HG02943 (cell line): ENCODE measurements at regions not wholly inside any gene's neighbourhood (a gene's known extent, or its start where the extent isn't known, plus 50 kb on each side); places are given as distances from the start of the nearest gene placed in this dataset.

Source experiments
- ATAC-seq: cut with Tn5 transposase; IDR thresholded peaks from one replicate; pipeline ENCODE4 v1.9.1; 2021; ENCODE audit warnings: mild to moderate bottlenecking, low read depth, moderate library complexity; ENCODE audit not compliant: unreplicated experiment

DNA sequence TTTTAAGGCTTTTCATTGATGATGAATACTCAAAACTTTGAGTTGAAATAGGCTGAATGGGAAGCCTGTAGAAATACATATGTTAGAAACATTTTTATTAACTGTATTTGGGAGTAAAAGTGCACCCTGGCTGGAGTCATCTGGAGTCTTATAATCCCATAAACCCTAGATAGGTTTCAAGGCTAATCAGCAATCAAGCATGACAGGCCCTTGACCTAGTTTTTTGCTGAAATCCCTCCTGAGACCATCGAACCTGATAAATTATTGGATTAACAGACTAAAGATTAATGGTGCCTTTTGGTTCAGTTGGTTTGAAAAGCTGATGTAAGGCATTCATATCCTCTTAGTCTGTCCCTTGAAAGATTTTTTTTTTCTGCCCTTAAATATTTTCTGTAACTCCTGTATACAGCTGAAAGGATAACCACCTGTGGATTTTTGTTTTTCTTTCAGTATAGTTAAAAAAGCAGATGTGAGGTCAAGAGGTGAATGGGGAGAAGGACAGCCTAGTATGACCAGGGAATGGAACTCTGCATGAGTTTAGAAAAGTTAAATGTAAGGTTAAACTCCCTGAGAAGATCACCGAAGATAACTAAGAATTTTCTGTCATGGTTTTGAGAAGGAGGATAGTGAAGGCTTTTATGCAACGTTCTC, 69.4 kb upstream of the STXBP5L start:
- ATAC-seq = no peak

DNA sequence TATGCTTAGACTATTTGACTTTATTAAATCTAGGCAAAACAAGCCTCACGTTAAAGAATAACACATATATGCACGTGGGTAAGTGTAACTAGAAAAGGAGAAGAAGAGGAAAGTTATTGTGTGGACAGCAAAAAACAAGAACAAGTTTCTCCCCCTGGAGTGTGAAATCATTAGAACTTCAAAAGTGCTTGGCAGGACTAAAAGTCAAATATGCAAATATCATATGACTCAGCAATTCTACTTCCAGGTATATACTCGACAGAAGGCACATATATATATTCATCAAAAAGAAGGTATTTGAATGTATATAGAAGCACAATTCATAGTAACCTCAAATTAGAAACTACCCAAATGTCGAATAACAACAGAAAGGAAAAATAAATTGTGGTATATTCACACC, 68.9 kb upstream of the STXBP5L start:
- ATAC-seq = no peak

DNA sequence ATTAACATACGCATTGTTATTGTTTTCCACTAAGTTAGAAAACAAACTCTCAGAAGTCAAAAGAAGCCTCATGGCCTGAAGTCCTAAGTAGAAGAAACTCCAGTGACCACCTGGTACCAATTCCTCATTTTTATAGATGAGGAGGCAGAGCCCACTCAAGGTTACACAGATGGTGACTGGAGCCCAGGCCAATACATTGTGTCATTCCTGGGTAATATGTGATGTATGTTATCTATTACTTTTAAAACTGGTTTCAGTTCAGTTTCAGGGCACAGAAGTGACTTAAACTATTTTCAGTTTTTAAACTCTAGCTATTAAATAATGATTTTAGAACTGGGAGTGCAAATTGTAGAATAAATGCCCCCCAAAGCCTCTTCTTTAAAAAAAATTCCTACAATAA, 66.7 kb upstream of the STXBP5L start:
- ATAC-seq = peak; percentile 91

DNA sequence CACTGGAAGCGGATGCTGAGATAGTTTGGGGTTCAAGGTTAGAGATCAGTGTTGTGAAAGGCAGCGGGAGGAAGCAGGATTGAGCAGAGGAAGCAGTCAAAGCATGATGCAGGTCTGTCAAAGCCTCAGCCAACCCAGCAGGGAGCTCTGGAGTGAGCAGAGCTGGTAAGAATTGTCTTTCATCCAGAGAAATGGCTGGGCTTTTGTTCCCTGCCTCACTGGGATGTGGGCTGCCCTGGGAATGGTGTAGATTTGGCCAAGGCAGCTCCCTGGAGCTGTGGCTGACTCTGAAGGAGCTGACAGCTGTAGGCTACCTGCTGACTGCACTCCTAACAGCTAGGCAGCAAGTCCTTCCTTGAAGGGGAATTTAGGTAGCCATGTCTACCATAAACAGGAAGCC, 61.9 kb upstream of the STXBP5L start:
- ATAC-seq = no peak

DNA sequence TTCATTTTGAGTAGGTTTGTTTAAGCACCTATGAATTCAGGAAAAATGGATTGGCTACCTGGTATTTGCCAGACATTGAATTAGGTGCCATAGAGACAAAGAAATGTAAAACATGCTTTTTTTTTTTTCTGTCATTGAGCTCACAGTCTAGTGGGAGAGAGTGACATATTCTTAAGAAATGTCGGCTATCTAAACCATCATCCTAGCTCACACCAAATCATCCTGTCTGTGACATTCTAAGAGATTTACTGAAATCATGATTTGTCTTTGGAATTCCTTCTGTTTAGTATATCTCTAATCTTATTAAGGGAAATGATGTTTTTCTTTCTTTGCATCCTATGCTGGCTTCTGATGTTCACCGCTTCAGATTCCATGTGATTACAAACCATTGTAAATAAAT, 59.5 kb upstream of the STXBP5L start:
- ATAC-seq = no peak

DNA sequence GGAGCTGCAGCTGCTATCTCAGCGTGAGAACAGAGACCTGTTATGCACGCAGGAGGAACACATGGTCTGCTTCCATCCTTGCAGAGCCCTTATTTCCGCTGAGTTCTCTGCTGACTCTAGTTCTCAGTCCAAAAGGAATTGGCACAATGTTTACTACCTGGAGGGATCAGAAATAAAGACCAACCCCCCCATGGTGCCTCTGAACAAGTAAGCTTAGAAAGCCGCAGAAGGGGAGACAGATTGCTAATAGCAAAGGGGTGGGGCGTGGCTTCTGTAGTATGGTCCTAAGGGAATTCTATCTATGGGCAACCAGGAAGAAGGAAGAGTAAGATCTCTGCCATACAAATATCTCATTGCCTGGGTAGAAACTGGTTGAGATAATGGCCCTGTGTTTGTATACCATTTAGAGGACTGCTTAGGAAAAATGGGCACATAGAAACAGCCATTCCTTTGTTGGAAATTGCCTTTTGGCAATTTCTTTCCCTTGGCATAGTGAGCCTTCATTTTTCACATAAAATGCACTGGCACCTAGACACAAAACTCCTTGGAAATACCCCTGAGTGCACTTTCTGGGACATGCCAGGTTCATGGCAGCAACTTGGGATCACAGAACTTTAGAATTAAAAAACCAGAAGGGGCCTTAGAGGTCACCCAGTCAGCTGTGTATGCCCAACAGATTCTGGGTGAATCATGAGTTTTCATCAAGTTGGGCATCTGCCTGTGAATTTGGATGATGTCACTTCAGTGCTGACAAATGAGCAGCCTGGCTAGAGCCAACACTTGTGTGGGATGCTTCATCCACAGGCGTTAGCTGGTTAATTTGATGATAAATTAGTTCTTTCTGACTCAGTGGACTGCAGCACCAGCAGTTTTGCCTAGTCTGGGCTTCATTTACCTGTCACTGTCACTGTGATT, 57.4 kb upstream of the STXBP5L start:
- ATAC-seq = no peak

DNA sequence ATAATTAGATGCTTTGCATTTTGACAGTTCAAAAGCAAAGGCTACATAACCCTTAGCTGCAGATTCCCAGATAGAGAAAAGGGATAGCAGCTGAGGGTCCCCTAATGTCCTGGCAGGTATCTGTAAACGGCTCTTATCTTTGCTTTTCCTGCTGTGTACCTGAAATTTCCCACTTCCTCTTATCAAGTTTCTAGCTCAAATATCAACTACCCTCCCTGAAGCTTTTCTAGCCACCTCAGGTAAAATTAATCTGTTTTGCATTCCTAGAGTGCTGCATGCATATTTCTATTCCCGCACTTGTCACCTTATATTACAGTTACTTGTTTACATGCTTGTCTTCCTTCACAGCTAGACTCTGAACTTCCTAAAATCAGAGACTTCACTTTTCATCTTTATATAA, 55.6 kb upstream of the STXBP5L start:
- ATAC-seq = no peak

DNA sequence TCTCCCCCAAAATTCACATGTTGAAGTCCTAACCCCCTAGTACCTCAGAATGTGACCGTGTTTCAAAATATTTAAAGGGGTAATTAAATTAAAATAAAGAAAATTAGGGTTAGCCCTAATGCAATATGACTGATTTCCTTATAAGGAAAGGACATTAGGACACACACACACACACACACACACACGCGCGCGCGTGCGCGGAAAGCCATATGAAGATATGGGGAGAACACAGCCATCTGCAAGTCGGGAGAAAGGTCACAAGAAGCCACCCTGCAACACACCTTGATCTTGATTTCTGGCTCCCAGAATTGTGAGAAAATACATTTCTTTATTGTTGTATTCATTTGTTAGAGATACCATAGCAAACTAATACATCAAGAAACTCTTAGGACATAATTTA, 54.6 kb upstream of the STXBP5L start:
- ATAC-seq = no peak

DNA sequence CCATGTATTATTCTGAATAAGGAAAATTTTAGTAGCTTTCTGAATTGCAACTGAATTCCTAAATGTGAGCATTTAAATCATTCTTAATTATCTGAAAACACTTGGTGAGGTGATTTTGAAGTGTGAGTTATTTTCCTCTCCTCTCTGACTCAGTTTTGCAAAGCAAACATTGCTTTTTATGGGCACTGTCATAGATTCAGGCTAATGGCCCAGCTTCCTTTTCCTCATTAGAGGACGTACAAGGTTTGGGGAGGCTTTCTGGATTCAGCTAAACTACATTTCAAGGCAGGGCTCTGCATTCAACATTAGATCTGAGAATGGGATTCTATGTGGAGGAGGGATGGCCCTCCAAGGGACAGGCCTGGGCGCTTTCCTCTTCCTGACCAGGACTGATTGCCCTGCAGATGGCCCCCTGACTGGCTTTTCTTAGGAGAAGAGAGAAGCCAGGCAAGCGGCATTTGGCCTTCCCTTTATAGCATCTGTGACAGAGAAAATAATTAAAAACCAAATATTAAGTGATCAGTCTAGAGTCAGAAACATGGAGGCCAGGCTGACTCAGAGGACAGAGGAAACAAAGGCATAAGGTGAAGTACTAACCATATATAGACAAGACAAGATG, 53.0 kb upstream of the STXBP5L start:
- no peak for ATAC-seq

DNA sequence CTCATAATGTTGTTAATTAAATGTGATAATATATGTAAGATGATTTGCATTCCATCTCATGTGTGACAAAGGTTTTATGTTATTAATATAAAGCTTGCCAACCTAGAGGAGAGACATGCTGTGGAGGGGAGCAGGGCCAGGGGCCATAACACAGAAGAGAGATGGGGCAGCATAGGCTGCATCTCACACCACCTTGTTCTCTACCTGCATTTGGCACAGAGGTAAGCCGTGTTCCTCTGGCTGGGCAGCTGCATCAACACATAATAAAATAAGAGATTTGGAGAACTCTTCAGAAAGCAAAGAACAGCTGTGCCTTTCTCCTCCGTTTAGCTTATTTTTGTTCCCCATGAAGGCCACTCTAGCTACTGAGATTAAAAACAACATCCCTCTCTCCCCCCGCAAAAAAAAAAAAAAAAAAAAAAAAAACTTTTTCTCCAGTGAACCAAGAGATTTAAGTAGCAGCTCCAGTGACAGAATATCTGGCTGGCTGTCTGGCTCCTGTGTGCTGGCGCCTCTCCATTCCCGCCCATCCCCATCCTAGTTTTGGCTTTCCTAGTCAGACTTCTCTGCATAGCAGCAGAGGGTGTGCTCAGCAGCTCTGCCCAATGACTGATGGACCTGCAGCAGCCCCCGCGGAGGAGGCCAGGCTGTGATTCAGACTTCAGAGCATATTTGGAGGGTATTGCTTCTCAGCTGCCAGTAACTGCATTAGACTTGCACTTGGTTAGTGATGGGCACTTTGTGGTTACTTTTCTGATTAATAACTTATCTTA, 52.2 kb upstream of the STXBP5L start:
- ATAC-seq = no peak
